ENCODE measurements at regions not wholly inside any gene's neighbourhood (a gene's known extent, or its start where the extent isn't known, plus 50 kb on each side); places are given as distances from the start of the nearest gene placed in this dataset.
"Not testable (repeated sequence)": the region's sequence is repeated elsewhere in the genome, so short reads cannot be mapped to it uniquely, and the experiment has no call there.

GRCh38 chr3:171522651-171523050 is 62.4 kb upstream of the TNIK start:
- Mint-ChIP-seq H3K27ac (ENCODE audit: unreplicated experiment) (no peak overlapping the region), H3K36me3 (ENCODE audit: unreplicated experiment) (peaks cover 3% of the 10 kb centered on the region), H3K4me3 (ENCODE audit: unreplicated experiment) (no peak overlapping the region), H3K27me3 (ENCODE audit: unreplicated experiment) (peaks cover 1% of the 10 kb centered on the region), H3K9me3 (ENCODE audit: unreplicated experiment) (peaks cover 4% of the 10 kb centered on the region), H3K4me1 (ENCODE audit: unreplicated experiment) (peaks cover 23% of the 10 kb centered on the region)
- no peak for TF ChIP-seq CTCF (IDR thresholded peaks at IDR 0.05)
- DNase-seq (ENCODE audit: extremely low spot score, unreplicated experiment) = no peak

- H3K36me3 Mint-ChIP-seq (ENCODE audit: unreplicated experiment); H3K9me3 Mint-ChIP-seq (ENCODE audit: unreplicated experiment); H3K27me3 Mint-ChIP-seq (ENCODE audit: unreplicated experiment); H3K4me3 Mint-ChIP-seq (ENCODE audit: unreplicated experiment); DNase-seq (ENCODE audit: extremely low spot score, unreplicated experiment); H3K4me1 Mint-ChIP-seq (ENCODE audit: unreplicated experiment); H3K27ac Mint-ChIP-seq (ENCODE audit: unreplicated experiment): not testable (repeated sequence)
These were observed 59.2 kb upstream of the TNIK start for GRCh38 chr3:171519423-171519822.

- no peak for TF ChIP-seq CTCF (IDR thresholded peaks at IDR 0.05)
- no peak overlapping the region for H3K4me3 Mint-ChIP-seq (ENCODE audit: unreplicated experiment)
- peaks cover 3% of the 10 kb centered on the region for H3K36me3 Mint-ChIP-seq (ENCODE audit: unreplicated experiment)
- H3K27me3 Mint-ChIP-seq (ENCODE audit: unreplicated experiment) = peaks cover 8% of the 10 kb centered on the region
- no peaks in the 10 kb centered on the region for H3K4me1 Mint-ChIP-seq (ENCODE audit: unreplicated experiment)
- DNase-seq (ENCODE audit: extremely low spot score, unreplicated experiment) = no peak
- H3K27ac Mint-ChIP-seq (ENCODE audit: unreplicated experiment) = no peak overlapping the region
- peaks cover 4% of the 10 kb centered on the region for H3K9me3 Mint-ChIP-seq (ENCODE audit: unreplicated experiment)
These were observed 56.6 kb upstream of the TNIK start for GRCh38 chr3:171516765-171517164.

GRCh38 chr3:171514466-171514865 is 54.3 kb upstream of the TNIK start:
- no peaks in the 10 kb centered on the region for H3K4me1 Mint-ChIP-seq (ENCODE audit: unreplicated experiment)
- peaks cover 4% of the 10 kb centered on the region for H3K9me3 Mint-ChIP-seq (ENCODE audit: unreplicated experiment)
- peaks cover 3% of the 10 kb centered on the region for H3K36me3 Mint-ChIP-seq (ENCODE audit: unreplicated experiment)
- H3K4me3 Mint-ChIP-seq (ENCODE audit: unreplicated experiment) = no peak overlapping the region
- H3K27me3 Mint-ChIP-seq (ENCODE audit: unreplicated experiment) = peaks cover 8% of the 10 kb centered on the region
- no peak overlapping the region for H3K27ac Mint-ChIP-seq (ENCODE audit: unreplicated experiment)
- peak; percentile 17 for TF ChIP-seq CTCF (IDR thresholded peaks at IDR 0.05)
- DNase-seq (ENCODE audit: extremely low spot score, unreplicated experiment) = no peak

- no peak for TF ChIP-seq CTCF (IDR thresholded peaks at IDR 0.05)
- H3K4me1 Mint-ChIP-seq (ENCODE audit: unreplicated experiment) = no peaks in the 10 kb centered on the region
- H3K36me3 Mint-ChIP-seq (ENCODE audit: unreplicated experiment) = no peaks in the 10 kb centered on the region
- DNase-seq (ENCODE audit: extremely low spot score, unreplicated experiment) = no peak
- no peak overlapping the region for H3K4me3 Mint-ChIP-seq (ENCODE audit: unreplicated experiment)
- peaks cover 3% of the 10 kb centered on the region for H3K27me3 Mint-ChIP-seq (ENCODE audit: unreplicated experiment)
- H3K9me3 Mint-ChIP-seq (ENCODE audit: unreplicated experiment) = no peaks in the 10 kb centered on the region
- no peak overlapping the region for H3K27ac Mint-ChIP-seq (ENCODE audit: unreplicated experiment)
These were observed 51.2 kb upstream of the TNIK start for GRCh38 chr3:171511450-171511849.
